ENCODE measurements at regions not wholly inside any gene's neighbourhood (a gene's known extent, or its start where the extent isn't known, plus 50 kb on each side); places are given as distances from the start of the nearest gene placed in this dataset.

- Histone ChIP-seq H3K36me3 (ENCODE audit: insufficient read depth, low read length) (no peaks in the 10 kb centered on the region), H2AFZ (ENCODE audit: low read depth, low read length) (no peak overlapping the region), H3K9me3 (ENCODE audit: insufficient read depth, low read depth, low read length) (no peaks in the 10 kb centered on the region), H3K9ac (ENCODE audit: low read length) (no peak overlapping the region), H3K27me3 (ENCODE audit: insufficient read depth, low read length) (no peaks in the 10 kb centered on the region), H3K4me1 (ENCODE audit: insufficient read depth, low read length) (no peaks in the 10 kb centered on the region), H3K4me2 (ENCODE audit: low read length) (no peak overlapping the region), H4K20me1 (ENCODE audit: insufficient read depth, low read length) (no peaks in the 10 kb centered on the region), H3K4me3 (ENCODE audit: insufficient read depth, low read depth, low read length) (no peak overlapping the region), H3K27ac (ENCODE audit: low read depth, low read length) (no peak overlapping the region), H3K79me2 (ENCODE audit: insufficient read depth, low read length) (no peaks in the 10 kb centered on the region)
- H3K36me3 Mint-ChIP-seq (ENCODE audit: low read depth, unreplicated experiment): no peaks in the 10 kb centered on the region
- no peak overlapping the region for H3K27ac Mint-ChIP-seq (ENCODE audit: unreplicated experiment)
- TF ChIP-seq EZH2 (IDR thresholded peaks at IDR 0.05; ENCODE audit: insufficient read depth, low read length): no peak
- TF ChIP-seq, protein P1, sequence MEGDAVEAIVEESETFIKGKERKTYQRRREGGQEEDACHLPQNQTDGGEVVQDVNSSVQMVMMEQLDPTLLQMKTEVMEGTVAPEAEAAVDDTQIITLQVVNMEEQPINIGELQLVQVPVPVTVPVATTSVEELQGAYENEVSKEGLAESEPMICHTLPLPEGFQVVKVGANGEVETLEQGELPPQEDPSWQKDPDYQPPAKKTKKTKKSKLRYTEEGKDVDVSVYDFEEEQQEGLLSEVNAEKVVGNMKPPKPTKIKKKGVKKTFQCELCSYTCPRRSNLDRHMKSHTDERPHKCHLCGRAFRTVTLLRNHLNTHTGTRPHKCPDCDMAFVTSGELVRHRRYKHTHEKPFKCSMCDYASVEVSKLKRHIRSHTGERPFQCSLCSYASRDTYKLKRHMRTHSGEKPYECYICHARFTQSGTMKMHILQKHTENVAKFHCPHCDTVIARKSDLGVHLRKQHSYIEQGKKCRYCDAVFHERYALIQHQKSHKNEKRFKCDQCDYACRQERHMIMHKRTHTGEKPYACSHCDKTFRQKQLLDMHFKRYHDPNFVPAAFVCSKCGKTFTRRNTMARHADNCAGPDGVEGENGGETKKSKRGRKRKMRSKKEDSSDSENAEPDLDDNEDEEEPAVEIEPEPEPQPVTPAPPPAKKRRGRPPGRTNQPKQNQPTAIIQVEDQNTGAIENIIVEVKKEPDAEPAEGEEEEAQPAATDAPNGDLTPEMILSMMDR (IDR thresholded peaks at IDR 0.05; ENCODE audit: insufficient read depth, low read depth, low read length): no peak
- FAIRE-seq (no peak), DNase-seq (ENCODE audit: low read depth) (no peak)
- H3K9me3 Mint-ChIP-seq (ENCODE audit: unreplicated experiment): no peaks in the 10 kb centered on the region
- H3K4me3 Mint-ChIP-seq (ENCODE audit: unreplicated experiment): no peak overlapping the region
- no peaks in the 10 kb centered on the region for H3K27me3 Mint-ChIP-seq (ENCODE audit: low read depth, unreplicated experiment)
- no peaks in the 10 kb centered on the region for H3K4me1 Mint-ChIP-seq (ENCODE audit: low read depth, unreplicated experiment)
Measured at GRCh38 chr4:96429657-96430056, 589.8 kb downstream of the PDHA2 start.

GRCh38 chr4:96431094-96431493 lies 591.2 kb downstream of the PDHA2 start:
- TF ChIP-seq, protein P1 (IDR thresholded peaks at IDR 0.05; ENCODE audit: insufficient read depth, low read depth, low read length): no peak
- no peak for TF ChIP-seq EZH2 (IDR thresholded peaks at IDR 0.05; ENCODE audit: insufficient read depth, low read length)
- Mint-ChIP-seq H3K9me3 (ENCODE audit: unreplicated experiment) (no peaks in the 10 kb centered on the region), H3K36me3 (ENCODE audit: low read depth, unreplicated experiment) (no peaks in the 10 kb centered on the region), H3K4me3 (ENCODE audit: unreplicated experiment) (no peak overlapping the region), H3K27me3 (ENCODE audit: low read depth, unreplicated experiment) (no peaks in the 10 kb centered on the region), H3K27ac (ENCODE audit: unreplicated experiment) (no peak overlapping the region), H3K4me1 (ENCODE audit: low read depth, unreplicated experiment) (no peaks in the 10 kb centered on the region)
- H3K4me3 ChIP-seq (ENCODE audit: insufficient read depth, low read depth, low read length): no peak overlapping the region
- no peak overlapping the region for H3K4me2 ChIP-seq (ENCODE audit: low read length)
- H2AFZ ChIP-seq (ENCODE audit: low read depth, low read length): no peak overlapping the region
- H3K27ac ChIP-seq (ENCODE audit: low read depth, low read length): no peak overlapping the region
- no peaks in the 10 kb centered on the region for H3K4me1 ChIP-seq (ENCODE audit: insufficient read depth, low read length)
- H3K27me3 ChIP-seq (ENCODE audit: insufficient read depth, low read length): no peaks in the 10 kb centered on the region
- DNase-seq (ENCODE audit: low read depth): no peak
- no peaks in the 10 kb centered on the region for H3K36me3 ChIP-seq (ENCODE audit: insufficient read depth, low read length)
- no peaks in the 10 kb centered on the region for H4K20me1 ChIP-seq (ENCODE audit: insufficient read depth, low read length)
- H3K79me2 ChIP-seq (ENCODE audit: insufficient read depth, low read length): no peaks in the 10 kb centered on the region
- no peaks in the 10 kb centered on the region for H3K9me3 ChIP-seq (ENCODE audit: insufficient read depth, low read depth, low read length)
- FAIRE-seq: no peak
- H3K9ac ChIP-seq (ENCODE audit: low read length): no peak overlapping the region

DNA sequence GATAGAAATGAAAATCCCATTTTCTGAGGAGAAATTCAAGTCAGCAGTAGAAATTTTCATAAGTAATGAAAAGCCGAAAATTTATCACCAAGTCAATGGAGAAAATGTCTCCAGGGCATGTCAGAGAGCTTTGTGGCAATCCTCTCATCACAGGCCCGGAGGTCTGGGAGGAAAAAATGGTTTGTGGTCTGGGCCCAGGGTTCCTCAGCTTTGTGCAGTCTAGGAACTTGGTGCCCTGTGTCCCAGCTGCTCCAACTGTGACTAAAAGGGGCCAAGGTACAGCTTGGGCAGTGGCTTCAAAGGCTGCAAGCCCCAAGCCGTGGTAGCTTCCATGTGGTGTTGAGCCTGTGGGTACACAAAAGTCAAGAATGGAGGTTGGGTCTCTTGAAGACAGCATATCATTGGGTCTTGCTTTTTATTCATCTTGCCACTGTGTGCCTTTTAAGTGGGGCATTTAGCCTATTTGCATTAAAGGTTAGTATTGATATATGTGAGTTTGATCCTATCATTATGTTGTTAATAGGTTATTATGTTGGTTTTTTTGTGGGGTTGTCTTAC lies 608.5 kb downstream of the PDHA2 start:
- no peak for DNase-seq (ENCODE audit: low read depth)
- H3K9me3 Mint-ChIP-seq (ENCODE audit: unreplicated experiment): peaks cover 29% of the 10 kb centered on the region
- no peak for FAIRE-seq

More for the DNA sequence above, 608.5 kb downstream of the PDHA2 start:
- Histone ChIP-seq H3K9ac (ENCODE audit: low read length) (no peak overlapping the region), H3K4me1 (ENCODE audit: insufficient read depth, low read length) (no peaks in the 10 kb centered on the region), H3K9me3 (ENCODE audit: insufficient read depth, low read depth, low read length) (peaks cover 3% of the 10 kb centered on the region), H3K27ac (ENCODE audit: low read depth, low read length) (no peak overlapping the region), H4K20me1 (ENCODE audit: insufficient read depth, low read length) (no peaks in the 10 kb centered on the region), H3K4me2 (ENCODE audit: low read length) (no peak overlapping the region), H2AFZ (ENCODE audit: low read depth, low read length) (no peak overlapping the region), H3K4me3 (ENCODE audit: insufficient read depth, low read depth, low read length) (no peak overlapping the region), H3K79me2 (ENCODE audit: insufficient read depth, low read length) (no peaks in the 10 kb centered on the region), H3K36me3 (ENCODE audit: insufficient read depth, low read length) (no peaks in the 10 kb centered on the region), H3K27me3 (ENCODE audit: insufficient read depth, low read length) (no peaks in the 10 kb centered on the region)
- H3K4me1 Mint-ChIP-seq (ENCODE audit: low read depth, unreplicated experiment): no peaks in the 10 kb centered on the region
- TF ChIP-seq, protein P1 (IDR thresholded peaks at IDR 0.05; ENCODE audit: insufficient read depth, low read depth, low read length): no peak
- TF ChIP-seq EZH2 (IDR thresholded peaks at IDR 0.05; ENCODE audit: insufficient read depth, low read length): no peak
- H3K27me3 Mint-ChIP-seq (ENCODE audit: low read depth, unreplicated experiment): no peaks in the 10 kb centered on the region
- H3K36me3 Mint-ChIP-seq (ENCODE audit: low read depth, unreplicated experiment): no peaks in the 10 kb centered on the region
- H3K4me3 Mint-ChIP-seq (ENCODE audit: unreplicated experiment): no peak overlapping the region
- H3K27ac Mint-ChIP-seq (ENCODE audit: unreplicated experiment): no peak overlapping the region
